ENCODE measurements at regions not wholly inside any gene's neighbourhood (a gene's known extent, or its start where the extent isn't known, plus 50 kb on each side); places are given as distances from the start of the nearest gene placed in this dataset.

GRCh38 chr5:23579566-23579965 is 72.2 kb downstream of the PRDM9 start:
- POLR2A ChIA-PET = no interaction called here
- DNase-seq = no peak
- Mint-ChIP-seq H3K9me3 (peaks cover 10% of the 10 kb centered on the region), H3K36me3 (ENCODE audit: low read depth) (no peaks in the 10 kb centered on the region), H3K4me3 (no peak overlapping the region), H3K27me3 (no peaks in the 10 kb centered on the region), H3K27ac (no peak overlapping the region), H3K4me1 (no peaks in the 10 kb centered on the region)
- CTCF ChIA-PET = no interaction called here

GRCh38 chr5:23583081-23583480 is 75.7 kb downstream of the PRDM9 start:
- Mint-ChIP-seq H3K36me3 (ENCODE audit: low read depth) (no peaks in the 10 kb centered on the region), H3K27ac (no peak overlapping the region), H3K4me1 (no peaks in the 10 kb centered on the region), H3K9me3 (peaks cover 4% of the 10 kb centered on the region), H3K27me3 (no peaks in the 10 kb centered on the region), H3K4me3 (no peak overlapping the region)
- DNase-seq = no peak
- ChIA-PET CTCF (no interaction called here), POLR2A (no interaction called here)

- DNase-seq = no peak
- peaks cover 2% of the 10 kb centered on the region for H3K9me3 Mint-ChIP-seq
- ChIA-PET CTCF (no interaction called here), POLR2A (no interaction called here)
- H3K27me3 Mint-ChIP-seq = no peaks in the 10 kb centered on the region
- no peaks in the 10 kb centered on the region for H3K4me1 Mint-ChIP-seq
- no peak overlapping the region for H3K27ac Mint-ChIP-seq
- H3K36me3 Mint-ChIP-seq (ENCODE audit: low read depth) = no peaks in the 10 kb centered on the region
- H3K4me3 Mint-ChIP-seq = no peak overlapping the region
Observed at GRCh38 chr5:23588841-23589326, 81.5 kb downstream of the PRDM9 start.

- no peak for DNase-seq
- H3K27me3 Mint-ChIP-seq = no peaks in the 10 kb centered on the region
- no peak overlapping the region for H3K4me3 Mint-ChIP-seq
- no peaks in the 10 kb centered on the region for H3K36me3 Mint-ChIP-seq (ENCODE audit: low read depth)
- no peak overlapping the region for H3K27ac Mint-ChIP-seq
- no peaks in the 10 kb centered on the region for H3K4me1 Mint-ChIP-seq
- CTCF ChIA-PET = no interaction called here
- POLR2A ChIA-PET = no interaction called here
- H3K9me3 Mint-ChIP-seq = peaks cover 5% of the 10 kb centered on the region
Observed at GRCh38 chr5:23591250-23591649, 83.8 kb downstream of the PRDM9 start.

GRCh38 chr5:23606927-23607326 is 99.5 kb downstream of the PRDM9 start:
- POLR2A ChIA-PET = no interaction called here
- H3K4me1 Mint-ChIP-seq = no peaks in the 10 kb centered on the region

GRCh38 chr5:23612701-23613100 is 105.3 kb downstream of the PRDM9 start:
- Mint-ChIP-seq H3K36me3 (ENCODE audit: low read depth) (no peaks in the 10 kb centered on the region), H3K27ac (no peak overlapping the region), H3K27me3 (no peaks in the 10 kb centered on the region), H3K4me1 (no peaks in the 10 kb centered on the region), H3K9me3 (peaks cover 12% of the 10 kb centered on the region), H3K4me3 (no peak overlapping the region)
- POLR2A ChIA-PET = no interaction called here
- DNase-seq = no peak
- CTCF ChIA-PET = no interaction called here

More at GRCh38 chr5:23606927-23607326, 99.5 kb downstream of the PRDM9 start:
- H3K36me3 Mint-ChIP-seq (ENCODE audit: low read depth) = no peaks in the 10 kb centered on the region
- no peaks in the 10 kb centered on the region for H3K27me3 Mint-ChIP-seq
- CTCF ChIA-PET = no interaction called here
- no peak overlapping the region for H3K27ac Mint-ChIP-seq
- DNase-seq = no peak
- H3K4me3 Mint-ChIP-seq = no peak overlapping the region
- H3K9me3 Mint-ChIP-seq = peaks cover 5% of the 10 kb centered on the region

- POLR2A ChIA-PET = no interaction called here
- H3K27ac Mint-ChIP-seq = no peak overlapping the region
- H3K27me3 Mint-ChIP-seq = no peaks in the 10 kb centered on the region
- H3K4me3 Mint-ChIP-seq = no peak overlapping the region
- DNase-seq = no peak
- no peaks in the 10 kb centered on the region for H3K36me3 Mint-ChIP-seq (ENCODE audit: low read depth)
- H3K9me3 Mint-ChIP-seq = peaks cover 16% of the 10 kb centered on the region
- H3K4me1 Mint-ChIP-seq = no peaks in the 10 kb centered on the region
- CTCF ChIA-PET = no interaction called here
Observed at GRCh38 chr5:23613566-23613965, 106.2 kb downstream of the PRDM9 start.

- ChIA-PET POLR2A (no interaction called here), CTCF (no interaction called here)
- no peak for DNase-seq
- Mint-ChIP-seq H3K27me3 (no peaks in the 10 kb centered on the region), H3K36me3 (ENCODE audit: low read depth) (no peaks in the 10 kb centered on the region), H3K4me3 (no peak overlapping the region), H3K9me3 (peaks cover 13% of the 10 kb centered on the region), H3K4me1 (no peaks in the 10 kb centered on the region), H3K27ac (no peak overlapping the region)
Observed at GRCh38 chr5:23614422-23614821, 107.0 kb downstream of the PRDM9 start.

GRCh38 chr5:23626961-23627360 is 119.6 kb downstream of the PRDM9 start:
- no peaks in the 10 kb centered on the region for H3K4me1 Mint-ChIP-seq
- H3K4me3 Mint-ChIP-seq = no peak overlapping the region
- H3K27ac Mint-ChIP-seq = no peak overlapping the region
- POLR2A ChIA-PET = no interaction called here
- H3K27me3 Mint-ChIP-seq = no peaks in the 10 kb centered on the region
- no peak for DNase-seq
- peaks cover 12% of the 10 kb centered on the region for H3K9me3 Mint-ChIP-seq
- no peaks in the 10 kb centered on the region for H3K36me3 Mint-ChIP-seq (ENCODE audit: low read depth)
- CTCF ChIA-PET = no interaction called here

- Mint-ChIP-seq H3K4me1 (no peaks in the 10 kb centered on the region), H3K36me3 (ENCODE audit: low read depth) (no peaks in the 10 kb centered on the region), H3K27ac (no peak overlapping the region), H3K27me3 (no peaks in the 10 kb centered on the region), H3K4me3 (no peak overlapping the region), H3K9me3 (peaks cover 10% of the 10 kb centered on the region)
- POLR2A ChIA-PET = no interaction called here
- CTCF ChIA-PET = no interaction called here
- no peak for DNase-seq
Observed at GRCh38 chr5:23627976-23628375, 120.6 kb downstream of the PRDM9 start.

- Mint-ChIP-seq H3K4me1 (no peaks in the 10 kb centered on the region), H3K27ac (no peak overlapping the region), H3K9me3 (peaks cover 7% of the 10 kb centered on the region), H3K36me3 (ENCODE audit: low read depth) (no peaks in the 10 kb centered on the region), H3K4me3 (no peak overlapping the region), H3K27me3 (no peaks in the 10 kb centered on the region)
- DNase-seq = no peak
- CTCF ChIA-PET = no interaction called here
- POLR2A ChIA-PET = no interaction called here
Observed at GRCh38 chr5:23629396-23629795, 122.0 kb downstream of the PRDM9 start.

GRCh38 chr5:23631302-23632045 is 124.1 kb downstream of the PRDM9 start:
- Mint-ChIP-seq H3K4me3 (no peak overlapping the region), H3K4me1 (no peaks in the 10 kb centered on the region), H3K27ac (no peak overlapping the region), H3K36me3 (ENCODE audit: low read depth) (no peaks in the 10 kb centered on the region), H3K27me3 (no peaks in the 10 kb centered on the region), H3K9me3 (peaks cover 7% of the 10 kb centered on the region)
- ChIA-PET CTCF (no interaction called here), POLR2A (no interaction called here)
- no peak for DNase-seq

GRCh38 chr5:23635938-23636337 is 128.5 kb downstream of the PRDM9 start:
- no peaks in the 10 kb centered on the region for H3K4me1 Mint-ChIP-seq
- H3K36me3 Mint-ChIP-seq (ENCODE audit: low read depth) = no peaks in the 10 kb centered on the region
- DNase-seq = no peak
- H3K9me3 Mint-ChIP-seq = peaks cover 10% of the 10 kb centered on the region
- no peak overlapping the region for H3K27ac Mint-ChIP-seq
- H3K4me3 Mint-ChIP-seq = no peak overlapping the region
- CTCF ChIA-PET = no interaction called here
- H3K27me3 Mint-ChIP-seq = no peaks in the 10 kb centered on the region
- POLR2A ChIA-PET = no interaction called here

- ChIA-PET POLR2A (no interaction called here), CTCF (no interaction called here)
- no peak overlapping the region for H3K4me3 Mint-ChIP-seq
- peaks cover 15% of the 10 kb centered on the region for H3K9me3 Mint-ChIP-seq
- H3K27ac Mint-ChIP-seq = no peak overlapping the region
- H3K36me3 Mint-ChIP-seq (ENCODE audit: low read depth) = no peaks in the 10 kb centered on the region
- no peaks in the 10 kb centered on the region for H3K27me3 Mint-ChIP-seq
- no peak for DNase-seq
- no peaks in the 10 kb centered on the region for H3K4me1 Mint-ChIP-seq
Observed at GRCh38 chr5:23639326-23639725, 131.9 kb downstream of the PRDM9 start.

All from activated CD4-positive, alpha-beta memory T cell treated with anti-CD3 and anti-CD28 coated beads, Interleukin-2, amount 10 ng/mL, durations not matched to agents 7 days and 5 days (primary cell).